Fibroblast of skin of right biceps (primary cell): ENCODE measurements at regions not wholly inside any gene's neighbourhood (a gene's known extent, or its start where the extent isn't known, plus 50 kb on each side); places are given as distances from the start of the nearest gene placed in this dataset.

Source experiments
- DNase-seq: peaks from one replicate; pipeline ENCODE4 v3.0.0-alpha.2; 2013

- no peak for DNase-seq
These were observed 325.1 kb downstream of the RRAGC start for GRCh38 chr1:38534473-38534823.

GRCh38 chr1:38533772-38534472, 325.6 kb downstream of the RRAGC start:
- no peak for DNase-seq

GRCh38 chr1:38530957-38531356, 328.6 kb downstream of the RRAGC start:
- no peak for DNase-seq

GRCh38 chr1:38529946-38530345, 329.6 kb downstream of the RRAGC start:
- DNase-seq: no peak

GRCh38 chr1:38529391-38529790, 330.2 kb downstream of the RRAGC start:
- no peak for DNase-seq

DNA sequence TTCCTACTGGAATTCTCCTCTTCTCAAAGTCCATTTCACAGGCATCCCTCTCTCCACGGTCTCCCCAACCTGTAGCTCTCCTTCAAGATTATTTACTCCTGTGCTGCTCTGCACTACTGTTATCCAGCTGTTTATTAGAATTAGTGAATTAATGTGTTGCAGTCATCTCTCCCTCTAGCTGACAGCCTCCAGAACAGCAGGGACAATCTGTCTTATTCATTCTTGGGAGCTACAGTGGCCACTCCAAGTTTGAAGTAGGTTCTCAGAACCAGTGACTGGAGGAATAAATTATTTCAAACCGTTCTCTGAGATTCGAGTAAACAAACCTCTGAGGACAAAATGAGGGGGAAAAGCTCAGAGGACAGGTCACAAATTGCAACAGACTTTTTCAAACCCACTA, 330.9 kb downstream of the RRAGC start:
- DNase-seq: no peak

- DNase-seq: no peak
These were observed 332.1 kb downstream of the RRAGC start for GRCh38 chr1:38527373-38527966.

DNA sequence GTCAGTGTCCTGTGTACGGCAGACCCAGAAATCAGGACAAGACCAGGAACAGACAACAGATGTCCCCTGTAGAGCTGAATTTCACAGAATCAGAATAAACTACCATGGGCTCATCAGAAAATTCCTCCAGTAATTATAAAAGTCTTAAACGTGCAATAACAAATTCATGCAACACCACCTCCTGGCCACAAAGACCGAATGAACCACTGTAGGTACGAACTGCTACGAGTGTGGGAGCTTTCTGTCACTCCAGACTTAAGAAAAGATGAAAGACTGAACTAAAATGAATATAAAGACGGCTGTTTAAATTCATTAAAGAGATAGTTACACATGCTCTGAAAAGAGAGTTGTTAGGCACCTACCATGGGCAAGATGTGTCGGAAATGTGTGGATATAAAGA, 333.5 kb downstream of the RRAGC start:
- DNase-seq: no peak

DNA sequence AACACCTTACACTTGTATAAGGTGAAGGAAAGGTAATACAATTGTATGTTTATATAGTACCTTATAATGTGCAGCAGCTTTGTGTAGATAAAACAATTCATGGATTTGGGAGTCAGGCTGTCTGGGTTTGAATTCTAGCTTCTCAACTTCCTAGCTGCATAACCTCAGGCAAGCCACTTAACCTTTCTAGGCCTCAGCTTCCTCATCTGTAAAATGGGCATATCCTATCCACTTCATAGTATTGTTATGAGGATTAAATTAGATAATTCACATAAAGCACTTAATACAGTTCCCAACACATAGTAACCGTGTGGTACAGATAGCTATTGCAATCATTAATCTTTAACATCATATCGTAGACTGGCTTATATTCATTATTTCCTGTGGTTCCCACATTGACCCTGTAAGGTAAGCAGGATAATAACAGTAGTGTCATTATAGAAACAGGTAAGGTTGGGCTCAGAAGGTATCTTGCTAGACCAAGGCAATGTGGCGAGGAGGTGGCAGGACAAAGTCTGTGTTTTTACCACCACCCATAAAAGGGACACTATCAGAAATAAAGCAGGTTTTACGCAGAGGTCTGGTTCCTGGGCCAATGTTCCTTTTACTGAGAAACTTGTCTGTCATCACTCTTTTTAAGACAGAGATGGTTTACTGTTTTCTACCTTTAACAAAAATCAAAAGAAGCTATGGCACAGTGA, 334.1 kb downstream of the RRAGC start:
- no peak for DNase-seq

DNA sequence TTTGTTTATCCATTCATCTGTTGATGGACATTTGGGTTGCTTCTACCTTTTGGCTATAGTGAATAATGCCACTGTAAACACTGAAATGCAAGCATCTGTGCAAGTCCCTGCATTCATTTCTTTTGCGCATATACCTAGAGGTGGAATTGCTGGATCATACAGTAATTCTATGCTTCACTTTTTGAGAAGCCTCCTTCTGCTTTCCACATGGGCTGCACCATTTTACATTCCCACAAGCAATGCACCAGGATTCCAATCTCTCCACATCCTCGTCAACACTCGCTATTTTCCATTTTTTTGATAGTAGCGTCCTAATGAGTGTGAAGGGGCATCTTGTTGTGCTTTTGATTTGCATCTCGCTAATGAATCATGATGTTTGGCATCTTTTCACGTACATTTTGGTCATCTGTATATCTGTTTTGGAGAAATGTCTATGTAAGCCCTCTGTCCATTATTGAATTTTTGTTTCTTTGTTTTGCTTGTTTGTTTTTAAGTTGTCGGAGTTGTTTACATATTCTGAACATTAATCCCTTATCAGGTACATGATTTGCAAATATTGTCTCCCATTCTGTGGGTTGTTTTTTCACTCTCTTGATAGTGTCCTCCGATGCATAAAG, 335.4 kb downstream of the RRAGC start:
- no peak for DNase-seq

DNA sequence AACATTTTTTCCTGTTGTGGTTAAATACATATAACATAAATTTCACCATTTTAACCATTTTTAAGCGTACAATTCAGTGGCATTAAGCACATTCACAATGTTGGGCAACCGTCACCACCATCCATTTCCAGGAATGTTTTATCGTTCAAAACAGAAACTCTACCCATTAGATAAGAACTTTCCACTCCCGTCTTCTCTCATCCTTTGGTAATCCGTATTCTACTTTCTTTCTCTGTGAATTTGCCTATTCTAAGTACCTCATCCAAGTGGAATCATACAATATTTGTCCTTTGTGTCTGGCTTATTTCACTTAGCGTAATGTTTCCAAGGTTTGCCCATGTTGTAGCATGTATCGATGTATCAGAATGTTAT, 336.0 kb downstream of the RRAGC start:
- DNase-seq: no peak

- no peak for DNase-seq
These were observed 336.5 kb downstream of the RRAGC start for GRCh38 chr1:38522915-38523567.

DNA sequence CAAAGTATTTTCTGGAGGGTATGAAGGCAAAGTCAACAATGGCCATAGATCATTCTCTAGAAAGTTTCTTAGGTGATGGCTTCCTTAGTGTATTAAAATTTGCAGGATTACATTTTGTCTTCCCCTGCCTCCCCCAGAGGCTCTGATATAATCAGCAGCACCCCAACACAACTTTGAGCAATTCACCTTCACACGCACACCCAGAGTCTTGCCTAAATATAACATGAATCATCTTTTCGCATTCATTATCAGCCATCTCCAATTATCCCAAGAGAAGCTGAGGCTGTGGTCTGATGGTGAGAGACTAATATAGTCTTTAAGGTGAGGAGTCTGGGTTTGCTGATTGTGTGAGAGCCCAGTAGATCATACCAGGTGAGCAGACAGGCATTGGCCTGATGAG, 343.0 kb downstream of the RRAGC start:
- DNase-seq: no peak

DNA sequence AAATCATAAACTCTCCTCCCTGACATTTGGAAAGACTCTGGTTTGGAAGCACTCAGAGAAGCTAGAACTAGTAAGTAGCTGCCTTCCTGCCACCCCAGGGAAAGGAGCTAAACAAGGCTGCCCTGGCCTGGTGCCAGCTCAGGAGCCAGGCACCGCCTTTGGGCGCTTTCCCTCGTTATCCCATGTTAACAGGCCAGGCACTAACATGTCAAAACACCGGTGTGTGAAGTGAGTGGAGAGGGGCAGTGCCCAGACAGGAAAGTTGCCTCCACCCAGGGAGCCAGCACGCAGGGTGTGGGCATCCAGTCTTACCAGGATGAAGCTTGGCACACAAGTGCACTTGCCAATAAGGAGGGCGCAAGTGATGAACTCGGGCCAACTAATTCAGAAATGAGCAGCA, 346.8 kb downstream of the RRAGC start:
- DNase-seq: no peak

GRCh38 chr1:38512024-38512767, 347.4 kb downstream of the RRAGC start:
- DNase-seq: no peak

- DNase-seq: no peak
These were observed 351.3 kb downstream of the RRAGC start for GRCh38 chr1:38508232-38508631.

DNA sequence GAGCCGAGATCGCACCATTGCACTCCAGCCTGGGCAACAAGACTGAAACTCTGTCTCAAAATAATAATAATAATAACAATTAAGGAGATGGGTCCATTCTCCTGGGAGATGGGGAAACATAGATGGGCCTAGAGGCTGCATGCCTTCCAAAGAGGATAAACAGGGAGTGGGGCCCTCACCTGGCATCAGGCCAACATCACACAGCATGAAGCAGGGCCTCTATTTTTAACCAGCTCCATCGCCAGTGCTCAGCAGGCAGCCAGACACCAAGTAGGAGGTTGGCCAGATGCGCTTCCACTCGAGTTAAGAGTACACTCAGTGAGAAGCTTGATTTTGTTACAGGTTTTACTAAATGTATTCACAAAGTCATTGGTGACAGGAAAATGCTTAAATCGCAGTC, 352.0 kb downstream of the RRAGC start:
- DNase-seq: no peak

DNA sequence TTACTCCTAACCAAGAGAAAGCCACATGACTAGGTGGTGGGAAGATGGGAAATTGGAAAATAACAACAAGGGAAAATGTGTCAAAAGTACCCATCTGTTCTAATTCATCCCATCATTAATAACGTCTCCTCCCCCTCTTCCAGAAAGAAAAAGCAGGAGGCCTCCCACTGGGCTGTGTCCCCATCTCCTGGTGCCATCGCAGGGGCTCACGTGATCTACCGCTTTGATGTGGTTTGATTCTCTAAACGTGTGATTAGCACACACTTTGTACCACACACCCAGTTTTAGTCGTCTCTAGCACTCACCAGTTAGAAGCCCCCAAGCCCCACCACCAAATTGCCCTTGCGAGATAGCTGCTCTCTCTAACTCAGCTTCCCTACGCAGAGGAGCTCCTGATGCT, 353.6 kb downstream of the RRAGC start:
- DNase-seq: no peak

DNA sequence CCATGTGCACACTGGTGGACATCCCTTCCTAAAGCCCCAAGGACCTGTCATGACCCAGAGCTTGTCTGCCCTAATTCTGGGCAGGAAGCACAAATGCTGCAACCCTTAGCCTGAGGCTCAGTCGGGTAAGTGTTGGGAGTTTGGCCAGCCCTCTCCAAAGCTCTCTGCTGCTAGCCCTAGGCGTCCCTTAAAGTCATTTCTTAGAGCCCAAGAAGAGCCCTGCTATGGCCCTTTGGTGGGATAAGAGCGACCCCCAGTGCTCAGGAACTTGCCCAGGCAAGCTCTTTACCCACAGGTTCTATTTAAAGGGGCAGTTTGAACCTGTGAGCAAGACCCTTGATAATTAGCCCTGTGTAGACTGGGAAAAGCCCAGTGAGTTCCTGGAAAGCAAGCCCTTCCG, 356.8 kb downstream of the RRAGC start:
- peak; percentile 19 for DNase-seq

DNA sequence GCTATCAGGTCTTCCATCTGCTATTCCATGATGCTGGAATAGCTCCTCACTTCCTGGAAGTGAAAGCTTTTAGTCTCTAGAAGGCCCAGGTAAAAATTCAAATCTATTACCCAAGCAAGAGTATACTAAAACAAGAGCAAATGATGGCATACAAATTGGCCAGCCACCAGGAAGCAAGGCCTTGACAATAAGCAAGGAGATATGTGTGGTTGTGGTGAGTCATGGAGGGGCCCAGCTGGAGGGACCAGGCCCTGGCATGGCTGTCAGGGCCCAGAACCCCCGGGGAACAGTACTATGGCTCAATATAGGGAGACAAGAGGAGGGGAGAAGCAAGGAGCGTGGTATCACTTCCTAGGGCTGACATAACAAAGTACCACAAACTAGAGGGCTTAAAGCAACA, 358.7 kb downstream of the RRAGC start:
- DNase-seq: peak; percentile 10

DNA sequence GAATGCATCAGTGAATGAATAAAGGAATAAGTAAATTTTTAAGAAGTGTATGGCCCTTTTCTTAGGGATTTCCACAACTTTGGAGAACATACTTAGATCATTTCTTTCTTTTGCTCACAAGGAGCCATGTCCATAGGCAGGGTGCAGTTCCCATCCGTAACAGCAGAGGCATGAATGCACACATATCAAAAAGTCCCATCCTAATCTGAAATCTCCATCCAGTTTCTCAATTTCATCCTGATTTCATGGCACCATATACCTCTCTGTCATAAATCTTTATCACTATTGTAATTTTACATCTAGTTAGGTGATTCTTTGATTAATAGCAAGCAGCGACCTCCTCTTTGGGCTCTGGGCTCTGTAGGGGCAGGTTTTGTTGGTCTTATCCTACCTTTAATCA, 359.2 kb downstream of the RRAGC start:
- DNase-seq: no peak

GRCh38 chr1:38498686-38499085, 360.9 kb downstream of the RRAGC start:
- no peak for DNase-seq
